ENCODE measurements at regions not wholly inside any gene's neighbourhood (a gene's known extent, or its start where the extent isn't known, plus 50 kb on each side); places are given as distances from the start of the nearest gene placed in this dataset.

DNA sequence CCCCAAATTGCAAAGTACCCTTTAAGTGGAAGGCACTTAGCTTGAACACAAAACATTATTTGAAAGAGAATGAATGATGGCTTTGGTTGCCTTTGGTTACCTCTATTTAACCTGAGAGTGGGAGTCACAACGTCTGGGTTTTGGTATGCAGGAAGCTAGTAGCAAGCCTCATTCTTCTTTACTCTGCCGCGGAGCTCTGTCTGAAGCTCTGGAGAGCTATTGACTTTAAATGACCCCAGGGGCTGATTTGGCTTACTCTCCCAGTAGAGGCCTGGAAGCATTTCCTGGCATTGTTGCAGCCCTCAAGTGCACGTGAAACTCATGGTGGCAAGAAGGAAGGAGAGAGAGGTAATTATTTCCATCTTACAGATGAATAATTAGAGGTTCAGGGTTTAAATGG is 81.8 kb upstream of the MAGEA4 start:
- no peak for DNase-seq
- Mint-ChIP-seq H3K27me3 (ENCODE audit: unreplicated experiment) (peaks cover 7% of the 10 kb centered on the region), H3K36me3 (ENCODE audit: insufficient read depth, unreplicated experiment) (no peaks in the 10 kb centered on the region), H3K27ac (ENCODE audit: unreplicated experiment) (no peak overlapping the region), H3K4me1 (ENCODE audit: low read depth, unreplicated experiment) (peaks cover 14% of the 10 kb centered on the region), H3K9me3 (ENCODE audit: low read depth, unreplicated experiment) (peaks cover 2% of the 10 kb centered on the region), H3K4me3 (ENCODE audit: low read depth, unreplicated experiment) (no peak overlapping the region)
- CTCF ChIA-PET: interaction anchor here (1.3 kb wide), 1 partner anchor 10 kb away, joined by 3 read pairs; no protein-coding TSS in a partner anchor
- BruUV-seq (replicated peaks): no TSS peak
- intact Hi-C loops (cut with micrococcal nuclease; ENCODE audit: unreplicated experiment): no loop called here
- TF ChIP-seq, protein P1, sequence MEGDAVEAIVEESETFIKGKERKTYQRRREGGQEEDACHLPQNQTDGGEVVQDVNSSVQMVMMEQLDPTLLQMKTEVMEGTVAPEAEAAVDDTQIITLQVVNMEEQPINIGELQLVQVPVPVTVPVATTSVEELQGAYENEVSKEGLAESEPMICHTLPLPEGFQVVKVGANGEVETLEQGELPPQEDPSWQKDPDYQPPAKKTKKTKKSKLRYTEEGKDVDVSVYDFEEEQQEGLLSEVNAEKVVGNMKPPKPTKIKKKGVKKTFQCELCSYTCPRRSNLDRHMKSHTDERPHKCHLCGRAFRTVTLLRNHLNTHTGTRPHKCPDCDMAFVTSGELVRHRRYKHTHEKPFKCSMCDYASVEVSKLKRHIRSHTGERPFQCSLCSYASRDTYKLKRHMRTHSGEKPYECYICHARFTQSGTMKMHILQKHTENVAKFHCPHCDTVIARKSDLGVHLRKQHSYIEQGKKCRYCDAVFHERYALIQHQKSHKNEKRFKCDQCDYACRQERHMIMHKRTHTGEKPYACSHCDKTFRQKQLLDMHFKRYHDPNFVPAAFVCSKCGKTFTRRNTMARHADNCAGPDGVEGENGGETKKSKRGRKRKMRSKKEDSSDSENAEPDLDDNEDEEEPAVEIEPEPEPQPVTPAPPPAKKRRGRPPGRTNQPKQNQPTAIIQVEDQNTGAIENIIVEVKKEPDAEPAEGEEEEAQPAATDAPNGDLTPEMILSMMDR (IDR thresholded peaks at IDR 0.05; ENCODE audit: unreplicated experiment): no peak

DNA sequence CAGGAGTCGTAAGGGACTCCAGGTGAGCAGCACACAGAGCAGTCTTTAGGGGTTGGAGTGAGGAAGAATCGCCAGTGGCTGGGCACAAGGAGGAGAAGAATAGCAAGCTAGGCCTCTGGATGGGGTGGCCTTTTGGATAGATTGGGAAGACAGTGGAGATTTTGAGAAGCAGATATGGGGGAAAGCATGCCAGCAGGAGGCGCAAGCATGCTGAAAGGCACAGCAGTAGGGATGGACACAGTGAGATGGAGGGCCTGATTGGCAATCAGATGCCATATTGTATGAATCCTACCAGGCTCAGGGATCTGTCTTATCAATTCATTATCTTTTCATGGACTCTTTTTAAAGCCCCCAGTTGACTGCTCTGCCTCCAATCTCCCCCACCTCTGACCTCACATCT is 60.4 kb upstream of the MAGEA4 start:
- Mint-ChIP-seq H3K9me3 (ENCODE audit: low read depth, unreplicated experiment) (peaks cover 2% of the 10 kb centered on the region), H3K36me3 (ENCODE audit: insufficient read depth, unreplicated experiment) (no peaks in the 10 kb centered on the region), H3K4me3 (ENCODE audit: low read depth, unreplicated experiment) (no peak overlapping the region), H3K27ac (ENCODE audit: unreplicated experiment) (no peak overlapping the region), H3K4me1 (ENCODE audit: low read depth, unreplicated experiment) (no peaks in the 10 kb centered on the region), H3K27me3 (ENCODE audit: unreplicated experiment) (no peaks in the 10 kb centered on the region)
- no TSS peak for BruUV-seq (replicated peaks)
- DNase-seq: no peak
- CTCF ChIA-PET: no interaction called here
- TF ChIP-seq, protein P1 (IDR thresholded peaks at IDR 0.05; ENCODE audit: unreplicated experiment): no peak
- intact Hi-C loops (cut with micrococcal nuclease; ENCODE audit: unreplicated experiment): no loop called here

DNA sequence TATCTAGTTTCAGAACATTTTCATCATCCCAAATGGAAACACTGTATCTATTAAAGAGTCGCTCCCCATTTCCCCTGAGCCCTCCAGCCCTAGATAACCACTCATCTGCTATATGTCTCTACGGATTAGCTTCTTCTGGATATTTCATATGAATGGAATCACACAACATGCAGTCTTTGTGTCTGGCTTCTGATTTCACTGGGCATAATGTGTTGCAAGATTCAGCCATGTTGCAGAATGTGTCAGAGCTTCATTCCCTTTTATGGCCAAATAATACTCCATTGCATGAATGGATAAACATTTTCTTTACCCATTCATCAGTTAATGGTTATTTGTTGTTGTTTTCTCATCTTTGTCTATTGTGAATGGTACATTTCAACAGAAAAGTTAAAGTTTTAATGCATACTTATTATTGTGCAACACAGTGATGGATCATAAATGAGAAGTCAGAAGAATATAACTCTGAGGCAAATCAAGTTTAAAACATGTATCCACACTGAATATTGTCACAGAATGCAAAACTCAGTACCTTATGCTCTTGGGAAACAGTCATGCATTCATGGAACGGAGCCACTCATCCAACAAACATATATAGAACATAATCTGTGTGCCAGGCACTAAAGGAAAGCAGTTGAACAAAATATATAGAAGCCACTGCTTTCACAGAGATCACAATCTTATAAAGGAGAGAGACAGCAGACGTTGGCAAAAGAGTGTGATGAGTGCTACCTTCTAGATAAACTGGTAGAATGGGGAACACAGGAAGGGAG is 57.8 kb upstream of the MAGEA4 start:
- no peaks in the 10 kb centered on the region for H3K27me3 Mint-ChIP-seq (ENCODE audit: unreplicated experiment)
- no peaks in the 10 kb centered on the region for H3K36me3 Mint-ChIP-seq (ENCODE audit: insufficient read depth, unreplicated experiment)
- DNase-seq: no peak
- peaks cover 2% of the 10 kb centered on the region for H3K9me3 Mint-ChIP-seq (ENCODE audit: low read depth, unreplicated experiment)
- TF ChIP-seq, protein P1 (IDR thresholded peaks at IDR 0.05; ENCODE audit: unreplicated experiment): no peak
- no peak overlapping the region for H3K27ac Mint-ChIP-seq (ENCODE audit: unreplicated experiment)
- BruUV-seq (replicated peaks): no TSS peak
- H3K4me3 Mint-ChIP-seq (ENCODE audit: low read depth, unreplicated experiment): no peak overlapping the region
- intact Hi-C loops (cut with micrococcal nuclease; ENCODE audit: unreplicated experiment): no loop called here
- no peaks in the 10 kb centered on the region for H3K4me1 Mint-ChIP-seq (ENCODE audit: low read depth, unreplicated experiment)
- CTCF ChIA-PET: no interaction called here

DNA sequence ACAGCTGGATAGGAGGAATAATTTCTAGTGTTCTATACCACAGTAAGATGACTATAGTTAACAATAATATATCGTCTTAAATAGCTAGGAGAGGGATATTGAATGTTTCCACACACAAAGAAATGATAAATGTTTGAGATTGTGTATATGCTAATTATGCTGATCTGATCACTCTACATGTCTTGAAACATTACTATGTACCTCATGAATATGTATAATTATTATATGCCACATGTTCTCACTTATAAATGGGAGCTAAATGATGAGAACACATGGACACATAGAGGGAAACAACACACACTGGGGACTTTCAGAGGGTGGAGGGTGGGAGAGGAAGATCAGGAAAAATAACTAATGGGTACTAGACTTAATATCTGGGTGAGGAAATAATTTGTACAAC is 53.2 kb upstream of the MAGEA4 start:
- Mint-ChIP-seq H3K36me3 (ENCODE audit: insufficient read depth, unreplicated experiment) (no peaks in the 10 kb centered on the region), H3K27ac (ENCODE audit: unreplicated experiment) (no peak overlapping the region), H3K4me1 (ENCODE audit: low read depth, unreplicated experiment) (no peaks in the 10 kb centered on the region), H3K4me3 (ENCODE audit: low read depth, unreplicated experiment) (no peak overlapping the region), H3K27me3 (ENCODE audit: unreplicated experiment) (no peaks in the 10 kb centered on the region), H3K9me3 (ENCODE audit: low read depth, unreplicated experiment) (no peaks in the 10 kb centered on the region)
- intact Hi-C loops (cut with micrococcal nuclease; ENCODE audit: unreplicated experiment): no loop called here
- CTCF ChIA-PET: interaction anchor here (1.2 kb wide), 1 partner anchor 39 kb away, joined by 3 read pairs; no protein-coding TSS in a partner anchor
- no peak for DNase-seq
- BruUV-seq (replicated peaks): no TSS peak
- TF ChIP-seq, protein P1 (IDR thresholded peaks at IDR 0.05; ENCODE audit: unreplicated experiment): no peak
